Immature natural killer cell (primary cell): ENCODE measurements at regions not wholly inside any gene's neighbourhood (a gene's known extent, or its start where the extent isn't known, plus 50 kb on each side); places are given as distances from the start of the nearest gene placed in this dataset.
"Not testable (repeated sequence)": the region's sequence is repeated elsewhere in the genome, so short reads cannot be mapped to it uniquely, and the experiment has no call there.

ENCODE experiments used
- DNase-seq, 3 donors: peaks; one replicate each; pipeline ENCODE4 v3.0.0; 2022; ENCODE audit warnings: mixed read lengths in 1 of 3
- H3K27ac Mint-ChIP-seq, 6 donors: one replicate each; pipeline ENCODE4 v1.8.0; 2020; ENCODE audit warnings: mixed read lengths in 6 of 6, mild to moderate bottlenecking in 5 of 6, inconsistent platforms in 4 of 6, moderate library complexity in 3 of 6
- H3K27me3 Mint-ChIP-seq, 3 donors: one replicate each; pipeline ENCODE4 v1.8.0; 2020 to 2021; ENCODE audit warnings: low read depth in 3 of 3, mild to moderate bottlenecking in 3 of 3, mixed read lengths in 3 of 3, moderate library complexity in 3 of 3, inconsistent platforms in 1 of 3
- H3K36me3 Mint-ChIP-seq, 3 donors: one replicate each; pipeline ENCODE4 v1.8.0; 2020; ENCODE audit warnings: mixed read lengths in 3 of 3, inconsistent platforms in 2 of 3, mild to moderate bottlenecking in 2 of 3
- H3K4me1 Mint-ChIP-seq, 2 donors: one replicate each; pipeline ENCODE4 v1.8.0; 2020; ENCODE audit warnings: inconsistent platforms in 2 of 2, mild to moderate bottlenecking in 2 of 2, mixed read lengths in 2 of 2, moderate library complexity in 1 of 2
- H3K4me3 Mint-ChIP-seq, 5 donors: one replicate each; pipeline ENCODE4 v1.8.0; 2020; ENCODE audit warnings: mild to moderate bottlenecking in 5 of 5, mixed read lengths in 5 of 5, inconsistent platforms in 3 of 5, moderate library complexity in 3 of 5
- H3K9me3 Mint-ChIP-seq, 6 donors: one replicate each; pipeline ENCODE4 v1.8.0; 2020; ENCODE audit warnings: mild to moderate bottlenecking in 6 of 6, mixed read lengths in 6 of 6, inconsistent platforms in 4 of 6, moderate library complexity in 3 of 6

DNA sequence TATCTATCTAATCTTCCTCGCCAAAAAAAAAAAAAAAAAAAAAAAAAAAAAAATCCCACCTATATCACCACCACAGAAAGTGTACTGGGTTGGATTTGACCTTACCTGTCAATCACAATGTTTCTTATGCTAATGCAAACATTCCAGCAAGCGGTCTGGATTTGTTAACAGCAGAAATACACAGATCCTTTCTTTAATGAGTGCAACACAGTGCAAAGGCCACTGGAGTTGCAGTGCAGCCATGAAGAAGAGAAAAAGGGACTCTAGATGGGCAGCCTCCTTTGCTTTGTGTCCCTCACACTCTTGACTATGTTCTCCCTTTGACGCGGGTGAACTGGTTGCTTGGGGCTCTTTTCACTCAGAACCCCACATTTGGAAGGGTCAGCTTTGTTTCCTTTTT, 127.3 kb upstream of the PRKCQ start:
- Mint-ChIP-seq H3K27me3 (peaks cover 8 to 16% (median 13%) of the 10 kb centered on the region in 3 donors), H3K9me3 (peaks cover 0 to 1% (median 0%) of the 10 kb centered on the region in 6 donors), H3K4me1 (no peaks in the 10 kb centered on the region), H3K4me3 (no peak overlapping the region), H3K27ac (no peak overlapping the region), H3K36me3 (no peaks in the 10 kb centered on the region)
- no peak for DNase-seq

DNA sequence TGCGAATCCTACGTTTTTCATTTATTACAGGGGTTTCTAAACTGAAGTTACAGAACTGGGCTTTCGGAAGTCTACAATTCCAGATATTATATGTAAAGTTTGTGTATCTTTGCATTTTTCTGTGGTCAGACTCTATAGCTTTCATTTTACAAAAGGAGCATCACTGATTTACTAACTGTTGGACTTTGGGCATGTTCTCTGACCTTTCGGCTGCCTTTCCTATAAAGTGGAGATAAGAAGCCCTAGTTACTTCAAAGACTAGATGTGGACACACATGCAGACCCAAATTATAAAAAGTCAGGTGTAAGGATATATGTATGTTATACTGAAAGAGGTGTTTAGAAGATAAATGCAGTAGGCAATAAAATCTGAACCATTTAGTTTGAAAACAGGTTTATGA, 126.6 kb upstream of the PRKCQ start:
- H3K9me3 Mint-ChIP-seq: peaks cover 0 to 1% (median 0%) of the 10 kb centered on the region in 6 donors
- no peak for DNase-seq
- H3K27ac Mint-ChIP-seq: no peak overlapping the region
- H3K36me3 Mint-ChIP-seq: no peaks in the 10 kb centered on the region
- H3K4me1 Mint-ChIP-seq: no peaks in the 10 kb centered on the region
- H3K4me3 Mint-ChIP-seq: no peak overlapping the region
- peaks cover 8 to 18% (median 16%) of the 10 kb centered on the region in 3 donors for H3K27me3 Mint-ChIP-seq

DNA sequence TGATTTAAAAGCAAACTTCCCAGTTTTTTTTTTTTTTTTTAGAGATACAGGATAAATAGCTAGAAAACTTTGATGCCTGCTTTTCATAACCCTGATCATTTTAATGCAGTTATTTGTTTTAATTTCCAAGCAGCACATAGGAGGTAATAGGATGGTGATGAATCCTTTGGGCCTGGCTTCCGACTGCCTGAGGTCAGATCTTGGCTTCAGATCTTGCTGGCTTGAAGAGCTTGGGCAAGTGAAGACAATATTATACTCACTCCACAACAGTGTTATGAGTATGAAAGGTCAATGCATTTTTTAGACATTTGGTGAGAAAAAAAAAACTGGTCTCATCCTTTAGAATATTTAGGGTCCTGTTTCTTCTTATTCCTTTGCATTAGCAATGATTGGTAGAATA, 124.8 kb upstream of the PRKCQ start:
- Mint-ChIP-seq H3K27ac (no peak overlapping the region), H3K4me1 (no peaks in the 10 kb centered on the region), H3K36me3 (no peaks in the 10 kb centered on the region), H3K9me3 (no peaks in the 10 kb centered on the region), H3K27me3 (peaks cover 8 to 17% (median 12%) of the 10 kb centered on the region in 3 donors), H3K4me3 (no peak overlapping the region)
- no peak for DNase-seq

DNA sequence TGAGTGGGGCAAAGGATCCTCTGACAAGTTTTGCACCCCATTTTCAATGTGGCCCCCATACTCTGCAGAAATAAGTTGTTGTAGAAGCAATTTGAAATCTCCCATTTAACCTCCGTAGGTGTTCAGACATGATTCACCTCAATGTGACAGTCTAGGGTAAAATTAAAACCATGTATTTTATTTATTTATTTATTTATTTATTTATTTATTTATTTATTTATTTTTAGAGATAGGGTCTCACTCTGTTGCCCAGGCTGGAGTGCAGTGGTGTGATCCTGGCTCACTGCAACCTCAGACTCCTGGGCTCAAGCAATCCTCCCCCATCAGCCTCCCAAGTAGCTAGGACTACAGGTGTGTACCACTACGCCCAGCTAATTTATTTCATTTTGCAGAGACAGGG, 122.8 kb upstream of the PRKCQ start:
- H3K4me3 Mint-ChIP-seq, H3K36me3 Mint-ChIP-seq, DNase-seq, H3K9me3 Mint-ChIP-seq, H3K27ac Mint-ChIP-seq, H3K4me1 Mint-ChIP-seq: not testable (repeated sequence)
- H3K27me3 Mint-ChIP-seq: peaks cover 4 to 16% (median 7%) of the 10 kb centered on the region in 3 donors

DNA sequence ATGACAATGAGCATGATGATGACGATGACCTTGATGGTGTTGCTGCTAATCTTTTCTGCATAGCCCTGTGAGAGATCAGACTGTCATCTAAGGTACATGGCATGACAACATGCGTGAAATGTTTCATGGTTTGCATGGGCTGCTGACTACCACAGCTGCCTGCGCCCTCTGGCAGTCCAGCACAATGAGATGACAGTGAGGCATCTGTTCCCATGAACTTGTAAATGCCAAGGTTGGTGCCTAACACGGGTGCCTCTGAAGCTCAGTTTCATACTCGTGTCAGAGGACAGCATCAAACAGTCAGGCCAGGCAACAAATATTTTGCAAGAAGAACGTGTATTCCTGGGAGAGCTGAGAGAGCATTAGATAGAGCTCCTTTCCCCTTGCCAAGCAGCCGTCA, 122.0 kb upstream of the PRKCQ start:
- Mint-ChIP-seq H3K9me3 (no peaks in the 10 kb centered on the region), H3K27me3 (peaks cover 3 to 14% (median 9%) of the 10 kb centered on the region in 3 donors), H3K27ac (no peak overlapping the region), H3K36me3 (no peaks in the 10 kb centered on the region), H3K4me1 (no peaks in the 10 kb centered on the region), H3K4me3 (no peak overlapping the region)
- DNase-seq: no peak

DNA sequence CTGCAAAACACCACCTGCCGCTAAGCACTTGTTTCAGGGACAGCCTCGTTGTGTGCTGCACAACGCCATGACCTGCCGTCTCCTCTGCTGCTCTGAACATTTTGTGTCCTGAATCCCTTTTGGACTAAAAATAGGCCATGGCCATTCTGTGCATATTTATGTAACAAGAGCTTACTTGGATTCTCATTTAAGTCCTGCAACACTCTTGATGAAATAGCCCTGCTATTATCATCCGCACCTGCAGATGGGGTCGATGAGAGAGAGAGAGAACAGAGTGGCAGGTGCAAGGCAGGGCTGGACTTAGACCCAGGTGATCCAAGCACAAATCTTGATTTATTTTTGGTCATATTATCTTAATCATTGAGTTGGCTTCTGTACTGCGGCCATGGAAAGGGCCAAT, 121.2 kb upstream of the PRKCQ start:
- Mint-ChIP-seq H3K27ac (no peak overlapping the region), H3K4me1 (no peaks in the 10 kb centered on the region), H3K9me3 (no peaks in the 10 kb centered on the region), H3K36me3 (no peaks in the 10 kb centered on the region), H3K27me3 (peaks cover 3 to 11% (median 5%) of the 10 kb centered on the region in 3 donors), H3K4me3 (no peak overlapping the region)
- DNase-seq: no peak

DNA sequence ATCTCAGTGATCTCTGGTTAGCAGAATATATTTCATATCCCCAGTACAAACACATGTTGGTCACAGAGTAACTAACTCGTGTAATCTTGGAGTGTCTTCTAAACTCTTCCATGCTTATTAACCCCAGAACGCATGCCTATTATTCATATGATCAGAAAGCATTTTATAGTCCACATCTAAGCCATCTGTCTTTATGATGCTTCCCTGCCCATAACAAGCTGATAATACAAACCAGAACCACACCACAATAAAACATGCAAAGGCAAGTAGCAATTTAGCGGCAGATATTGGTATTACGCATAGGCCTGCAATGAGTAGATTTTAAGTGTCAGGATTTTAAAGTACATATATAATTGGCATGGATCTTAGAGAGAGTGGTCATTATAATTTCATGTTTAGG, 120.0 kb upstream of the PRKCQ start:
- no peaks in the 10 kb centered on the region for H3K36me3 Mint-ChIP-seq
- H3K4me1 Mint-ChIP-seq: no peaks in the 10 kb centered on the region
- H3K9me3 Mint-ChIP-seq: no peaks in the 10 kb centered on the region
- no peak overlapping the region for H3K27ac Mint-ChIP-seq
- peaks cover 3 to 11% (median 5%) of the 10 kb centered on the region in 3 donors for H3K27me3 Mint-ChIP-seq
- no peak for DNase-seq
- H3K4me3 Mint-ChIP-seq: no peak overlapping the region

DNA sequence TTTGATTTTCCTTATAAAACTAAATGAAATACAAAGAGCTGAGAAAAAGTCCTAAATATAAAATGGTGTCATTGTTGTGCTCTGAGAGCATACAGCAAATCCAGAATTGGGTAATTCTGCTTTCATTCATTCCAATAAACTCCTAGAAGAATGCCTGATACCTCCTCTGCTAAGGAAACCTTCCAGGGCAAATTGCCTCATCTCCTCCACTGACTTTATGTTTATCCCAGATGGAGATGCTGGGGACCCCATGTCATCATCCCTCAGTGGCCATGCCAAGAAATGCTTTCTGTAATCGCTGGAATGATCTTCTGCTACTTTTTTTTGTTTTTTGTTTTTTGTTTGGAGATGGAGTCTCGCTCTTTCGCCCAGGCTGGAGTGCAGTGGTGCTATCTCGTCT, 119.3 kb upstream of the PRKCQ start:
- Mint-ChIP-seq H3K36me3 (no peaks in the 10 kb centered on the region), H3K9me3 (no peaks in the 10 kb centered on the region), H3K4me1 (no peaks in the 10 kb centered on the region), H3K27me3 (peaks cover 3 to 11% (median 3%) of the 10 kb centered on the region in 3 donors), H3K27ac (no peak overlapping the region), H3K4me3 (no peak overlapping the region)
- no peak for DNase-seq

DNA sequence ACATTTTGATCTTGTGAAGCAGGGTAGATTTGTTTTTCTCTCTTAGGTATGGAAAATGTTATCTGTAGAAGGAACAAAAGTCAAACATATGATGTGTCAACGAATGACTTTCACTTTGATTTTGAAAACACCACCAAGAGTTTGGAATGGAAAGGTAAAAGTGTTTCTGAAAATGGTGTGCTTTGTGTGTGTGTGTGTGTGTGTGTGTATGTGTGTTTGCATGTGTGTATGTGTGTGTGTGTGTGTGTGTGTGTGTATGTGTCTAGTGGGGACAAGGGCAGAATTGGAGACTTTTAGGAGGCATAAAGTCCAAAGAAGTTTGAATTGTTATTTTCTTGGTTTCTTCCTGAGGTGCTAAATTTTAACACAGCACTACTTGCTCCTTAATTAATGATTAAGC, 115.4 kb upstream of the PRKCQ start:
- peak overlapping the region in 1 of 6 donors; percentile 58 for H3K27ac Mint-ChIP-seq
- H3K27me3 Mint-ChIP-seq: peaks cover 2 to 15% (median 6%) of the 10 kb centered on the region in 3 donors
- no peak for DNase-seq
- H3K4me3 Mint-ChIP-seq: no peak overlapping the region
- H3K4me1 Mint-ChIP-seq: no peaks in the 10 kb centered on the region
- no peaks in the 10 kb centered on the region for H3K36me3 Mint-ChIP-seq
- no peaks in the 10 kb centered on the region for H3K9me3 Mint-ChIP-seq

DNA sequence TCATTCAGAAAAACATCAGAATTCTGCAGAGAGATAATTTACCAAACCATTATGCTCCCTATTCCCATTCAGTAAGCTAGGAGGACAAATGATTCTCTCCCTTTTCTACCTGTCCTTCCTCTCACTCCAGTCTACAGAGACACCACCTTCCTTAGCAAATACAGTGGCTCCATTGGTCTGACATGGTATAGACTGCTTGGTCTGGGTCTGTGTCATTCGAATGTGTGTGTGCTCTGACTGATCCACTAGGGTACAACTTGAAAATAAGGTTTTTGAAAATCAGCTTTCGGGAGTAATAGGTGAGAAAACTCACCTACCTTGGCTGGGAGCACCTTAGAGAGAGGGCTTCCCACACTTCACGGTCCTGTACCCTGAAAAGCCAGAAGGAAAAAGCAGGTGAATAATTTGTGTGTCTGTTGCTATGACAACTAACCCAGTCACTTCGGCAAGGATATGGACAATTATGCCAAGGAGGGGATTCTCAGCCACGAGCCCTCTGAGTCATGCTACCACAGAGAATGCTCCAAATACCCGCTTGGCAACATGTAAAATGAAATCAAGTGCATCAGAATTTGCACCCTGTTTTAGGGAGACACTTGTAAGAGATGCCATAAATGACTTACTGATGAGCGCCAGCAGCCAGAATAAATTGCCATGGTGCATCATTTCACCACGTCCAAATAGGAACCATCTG, 114.5 kb upstream of the PRKCQ start:
- Mint-ChIP-seq H3K36me3 (no peaks in the 10 kb centered on the region), H3K4me3 (no peak overlapping the region), H3K27me3 (peaks cover 2 to 15% (median 3%) of the 10 kb centered on the region in 3 donors), H3K9me3 (no peaks in the 10 kb centered on the region), H3K4me1 (no peaks in the 10 kb centered on the region), H3K27ac (no peak overlapping the region)
- no peak for DNase-seq

DNA sequence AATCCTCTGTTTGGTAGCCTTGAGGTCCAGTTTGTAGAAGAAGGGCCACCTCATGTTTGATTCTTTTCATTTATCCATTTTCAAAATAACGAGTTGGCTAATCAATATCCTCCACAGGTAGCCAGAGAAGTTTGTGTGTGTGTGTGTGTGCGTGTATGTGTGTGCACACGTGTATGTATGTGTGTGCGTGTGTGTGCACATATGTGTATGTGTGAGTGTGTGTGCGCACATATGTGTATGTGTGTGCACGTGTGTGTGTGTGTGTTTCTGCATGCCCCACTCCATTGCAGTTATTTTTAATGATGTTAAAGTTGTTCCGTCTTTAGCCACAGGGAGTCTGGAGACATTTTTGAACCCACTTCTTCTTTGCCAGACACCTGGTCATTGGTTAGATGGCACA, 112.8 kb upstream of the PRKCQ start:
- no peak overlapping the region for H3K4me3 Mint-ChIP-seq
- H3K36me3 Mint-ChIP-seq: no peaks in the 10 kb centered on the region
- DNase-seq: no peak
- H3K9me3 Mint-ChIP-seq: no peaks in the 10 kb centered on the region
- H3K27me3 Mint-ChIP-seq: peaks cover 2 to 15% (median 3%) of the 10 kb centered on the region in 3 donors
- H3K27ac Mint-ChIP-seq: no peak overlapping the region
- no peaks in the 10 kb centered on the region for H3K4me1 Mint-ChIP-seq

DNA sequence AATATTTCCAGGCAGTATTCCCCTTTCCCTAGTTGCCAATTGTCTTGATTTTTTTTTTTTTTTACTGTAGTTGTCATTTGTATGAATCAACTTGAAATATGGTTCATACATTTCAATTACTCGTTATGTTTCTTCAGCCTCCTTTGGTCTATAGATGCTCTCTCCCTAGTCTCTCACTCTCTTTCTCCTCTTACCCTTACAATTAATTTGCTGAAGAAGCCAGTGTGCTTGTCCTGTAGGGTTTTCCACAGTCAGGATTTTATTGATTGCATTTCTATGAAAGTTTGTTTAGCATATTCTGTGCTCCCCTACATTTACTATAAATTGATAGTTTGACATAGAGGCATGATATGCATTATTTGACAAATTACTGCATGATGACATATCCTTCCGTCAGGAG, 112.0 kb upstream of the PRKCQ start:
- H3K36me3 Mint-ChIP-seq: no peaks in the 10 kb centered on the region
- H3K27me3 Mint-ChIP-seq: peaks cover 0 to 15% (median 3%) of the 10 kb centered on the region in 3 donors
- H3K4me1 Mint-ChIP-seq: no peaks in the 10 kb centered on the region
- H3K27ac Mint-ChIP-seq: no peak overlapping the region
- no peaks in the 10 kb centered on the region for H3K9me3 Mint-ChIP-seq
- DNase-seq: no peak
- H3K4me3 Mint-ChIP-seq: no peak overlapping the region

DNA sequence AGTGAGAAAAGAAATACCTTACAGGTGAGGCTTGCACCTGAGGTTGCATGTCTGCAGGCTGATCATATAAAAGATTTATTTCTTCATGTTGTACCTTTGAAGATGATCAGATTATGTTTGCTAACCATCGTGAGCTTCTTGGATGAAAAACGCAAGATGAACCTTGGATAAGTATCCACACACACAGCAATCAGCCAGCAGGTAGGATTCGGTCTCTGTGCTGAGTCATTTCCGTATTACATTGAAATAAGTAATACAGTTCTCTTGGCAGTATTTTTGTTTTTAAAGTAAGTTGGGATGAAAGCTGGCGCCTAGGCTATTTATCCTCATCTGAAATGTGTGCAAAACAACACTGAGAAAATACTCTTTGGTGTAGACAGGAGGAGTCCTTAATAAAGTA, 109.0 kb upstream of the PRKCQ start:
- Mint-ChIP-seq H3K27me3 (peaks cover 0 to 17% (median 3%) of the 10 kb centered on the region in 3 donors), H3K36me3 (no peaks in the 10 kb centered on the region)

DNA sequence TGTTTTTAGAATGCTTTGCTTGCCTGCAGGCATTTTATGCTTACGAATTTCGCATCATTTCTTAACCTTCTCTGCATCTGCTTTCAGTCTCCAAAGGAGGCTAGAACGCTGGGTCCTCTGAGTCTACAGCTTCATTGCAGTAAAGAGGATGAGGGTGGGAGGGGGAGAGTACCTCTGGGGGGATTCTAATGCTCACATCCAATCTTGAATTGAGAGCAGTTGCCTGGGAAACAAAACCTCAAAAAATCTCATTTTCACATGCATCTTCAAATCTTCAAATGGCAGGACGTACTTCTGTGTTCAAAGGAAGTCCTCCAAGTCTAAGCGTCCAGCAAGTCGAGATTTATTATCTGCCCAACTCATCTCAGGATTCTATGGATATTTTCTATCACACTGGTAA, 100.7 kb upstream of the PRKCQ start:
- no peak for DNase-seq
- Mint-ChIP-seq H3K9me3 (no peaks in the 10 kb centered on the region), H3K36me3 (no peaks in the 10 kb centered on the region), H3K4me3 (no peak overlapping the region), H3K27me3 (peaks cover 0 to 13% (median 4%) of the 10 kb centered on the region in 3 donors), H3K27ac (no peak overlapping the region), H3K4me1 (peaks cover 4 to 5% of the 10 kb centered on the region in 2 donors)

More for the DNA sequence above, 109.0 kb upstream of the PRKCQ start:
- H3K4me3 Mint-ChIP-seq: no peak overlapping the region
- no peak for DNase-seq
- H3K9me3 Mint-ChIP-seq: no peaks in the 10 kb centered on the region
- H3K4me1 Mint-ChIP-seq: no peaks in the 10 kb centered on the region
- no peak overlapping the region for H3K27ac Mint-ChIP-seq

DNA sequence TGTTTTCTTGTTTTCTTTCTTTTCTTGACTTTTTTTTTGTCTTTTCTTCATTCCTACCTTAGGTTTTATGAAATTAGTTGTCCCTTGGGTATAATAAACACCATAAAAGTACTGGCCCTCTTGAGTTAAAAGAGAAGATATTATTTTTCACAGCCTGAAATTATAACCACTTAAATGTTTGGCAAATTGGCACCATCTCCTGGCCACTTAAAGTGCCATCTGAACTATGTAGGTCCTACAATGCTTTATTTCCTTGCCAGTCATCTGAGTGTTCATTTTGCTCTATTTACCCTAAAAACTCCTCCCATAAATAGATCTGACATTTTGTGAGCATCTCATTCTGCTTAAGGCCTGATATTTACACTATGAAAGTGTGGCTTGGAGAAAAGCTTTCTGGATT, 98.9 kb upstream of the PRKCQ start:
- Mint-ChIP-seq H3K36me3 (no peaks in the 10 kb centered on the region), H3K27me3 (peaks cover 0 to 11% (median 4%) of the 10 kb centered on the region in 3 donors), H3K27ac (no peak overlapping the region), H3K9me3 (no peaks in the 10 kb centered on the region), H3K4me1 (peaks cover 4 to 5% of the 10 kb centered on the region in 2 donors), H3K4me3 (no peak overlapping the region)
- DNase-seq: no peak
